ENCODE measurements at regions not wholly inside any gene's neighbourhood (a gene's known extent, or its start where the extent isn't known, plus 50 kb on each side); places are given as distances from the start of the nearest gene placed in this dataset.
"Not testable (repeated sequence)": the region's sequence is repeated elsewhere in the genome, so short reads cannot be mapped to it uniquely, and the experiment has no call there.

- Histone ChIP-seq H3K27me3 (replicated peaks; ENCODE audit: control insufficient read depth, insufficient read depth, low read length, poor library complexity, severe bottlenecking) (no peaks in the 10 kb centered on the region), H3K4me3 (ENCODE audit: insufficient read depth, low read depth, low read length, poor library complexity, severe bottlenecking) (no peak overlapping the region), H3K4me1 (ENCODE audit: control insufficient read depth, insufficient read depth, low read length, poor library complexity, severe bottlenecking) (peaks cover 5% of the 10 kb centered on the region), H3K27ac (ENCODE audit: insufficient read depth, low read length, poor library complexity, severe bottlenecking) (no peak overlapping the region), H3K36me3 (ENCODE audit: control insufficient read depth, insufficient read depth, low read length) (no peaks in the 10 kb centered on the region), H3K9me3 (ENCODE audit: control insufficient read depth, low read length) (no peaks in the 10 kb centered on the region)
- DNase-seq: no peak
Observed at GRCh38 chr13:50529154-50529882, 314.2 kb downstream of the DLEU7 start.

- no peaks in the 10 kb centered on the region for H3K27me3 ChIP-seq (replicated peaks; ENCODE audit: control insufficient read depth, insufficient read depth, low read length, poor library complexity, severe bottlenecking)
- H3K9me3 ChIP-seq (ENCODE audit: control insufficient read depth, low read length): peaks cover 9% of the 10 kb centered on the region
- peaks cover 5% of the 10 kb centered on the region for H3K4me1 ChIP-seq (ENCODE audit: control insufficient read depth, insufficient read depth, low read length, poor library complexity, severe bottlenecking)
- H3K27ac ChIP-seq (ENCODE audit: insufficient read depth, low read length, poor library complexity, severe bottlenecking): no peak overlapping the region
- no peak overlapping the region for H3K4me3 ChIP-seq (ENCODE audit: insufficient read depth, low read depth, low read length, poor library complexity, severe bottlenecking)
- H3K36me3 ChIP-seq (ENCODE audit: control insufficient read depth, insufficient read depth, low read length): no peaks in the 10 kb centered on the region
- DNase-seq: no peak
Observed at GRCh38 chr13:50531917-50532899, 311.3 kb downstream of the DLEU7 start.

GRCh38 chr13:50535050-50535449 is 308.4 kb downstream of the DLEU7 start:
- DNase-seq: no peak
- Histone ChIP-seq H3K4me3 (ENCODE audit: insufficient read depth, low read depth, low read length, poor library complexity, severe bottlenecking) (no peak overlapping the region), H3K4me1 (ENCODE audit: control insufficient read depth, insufficient read depth, low read length, poor library complexity, severe bottlenecking) (no peaks in the 10 kb centered on the region), H3K27me3 (replicated peaks; ENCODE audit: control insufficient read depth, insufficient read depth, low read length, poor library complexity, severe bottlenecking) (no peaks in the 10 kb centered on the region), H3K36me3 (ENCODE audit: control insufficient read depth, insufficient read depth, low read length) (no peaks in the 10 kb centered on the region), H3K9me3 (ENCODE audit: control insufficient read depth, low read length) (peaks cover 9% of the 10 kb centered on the region), H3K27ac (ENCODE audit: insufficient read depth, low read length, poor library complexity, severe bottlenecking) (no peak overlapping the region)

GRCh38 chr13:50537029-50537428 is 306.5 kb downstream of the DLEU7 start:
- no peaks in the 10 kb centered on the region for H3K4me1 ChIP-seq (ENCODE audit: control insufficient read depth, insufficient read depth, low read length, poor library complexity, severe bottlenecking)
- no peak overlapping the region for H3K27ac ChIP-seq (ENCODE audit: insufficient read depth, low read length, poor library complexity, severe bottlenecking)
- H3K9me3 ChIP-seq (ENCODE audit: control insufficient read depth, low read length): peaks cover 9% of the 10 kb centered on the region
- H3K4me3 ChIP-seq (ENCODE audit: insufficient read depth, low read depth, low read length, poor library complexity, severe bottlenecking): no peak overlapping the region
- no peaks in the 10 kb centered on the region for H3K27me3 ChIP-seq (replicated peaks; ENCODE audit: control insufficient read depth, insufficient read depth, low read length, poor library complexity, severe bottlenecking)
- no peaks in the 10 kb centered on the region for H3K36me3 ChIP-seq (ENCODE audit: control insufficient read depth, insufficient read depth, low read length)
- no peak for DNase-seq

GRCh38 chr13:50539791-50540530 is 303.5 kb downstream of the DLEU7 start:
- Histone ChIP-seq H3K27me3 (replicated peaks; ENCODE audit: control insufficient read depth, insufficient read depth, low read length, poor library complexity, severe bottlenecking) (no peaks in the 10 kb centered on the region), H3K27ac (ENCODE audit: insufficient read depth, low read length, poor library complexity, severe bottlenecking) (no peak overlapping the region), H3K9me3 (ENCODE audit: control insufficient read depth, low read length) (peaks cover 9% of the 10 kb centered on the region), H3K4me3 (ENCODE audit: insufficient read depth, low read depth, low read length, poor library complexity, severe bottlenecking) (no peak overlapping the region), H3K36me3 (ENCODE audit: control insufficient read depth, insufficient read depth, low read length) (no peaks in the 10 kb centered on the region), H3K4me1 (ENCODE audit: control insufficient read depth, insufficient read depth, low read length, poor library complexity, severe bottlenecking) (no peaks in the 10 kb centered on the region)
- DNase-seq: no peak

GRCh38 chr13:50543141-50543540 is 300.4 kb downstream of the DLEU7 start:
- DNase-seq: no peak
- H3K9me3 ChIP-seq (ENCODE audit: control insufficient read depth, low read length): no peaks in the 10 kb centered on the region
- no peaks in the 10 kb centered on the region for H3K36me3 ChIP-seq (ENCODE audit: control insufficient read depth, insufficient read depth, low read length)
- H3K4me3 ChIP-seq (ENCODE audit: insufficient read depth, low read depth, low read length, poor library complexity, severe bottlenecking): no peak overlapping the region
- H3K27me3 ChIP-seq (replicated peaks; ENCODE audit: control insufficient read depth, insufficient read depth, low read length, poor library complexity, severe bottlenecking): no peaks in the 10 kb centered on the region
- no peak overlapping the region for H3K27ac ChIP-seq (ENCODE audit: insufficient read depth, low read length, poor library complexity, severe bottlenecking)
- no peaks in the 10 kb centered on the region for H3K4me1 ChIP-seq (ENCODE audit: control insufficient read depth, insufficient read depth, low read length, poor library complexity, severe bottlenecking)

- H3K9me3 ChIP-seq (ENCODE audit: control insufficient read depth, low read length): no peaks in the 10 kb centered on the region
- no peak overlapping the region for H3K4me3 ChIP-seq (ENCODE audit: insufficient read depth, low read depth, low read length, poor library complexity, severe bottlenecking)
- no peaks in the 10 kb centered on the region for H3K36me3 ChIP-seq (ENCODE audit: control insufficient read depth, insufficient read depth, low read length)
- no peak overlapping the region for H3K27ac ChIP-seq (ENCODE audit: insufficient read depth, low read length, poor library complexity, severe bottlenecking)
- no peaks in the 10 kb centered on the region for H3K4me1 ChIP-seq (ENCODE audit: control insufficient read depth, insufficient read depth, low read length, poor library complexity, severe bottlenecking)
- no peaks in the 10 kb centered on the region for H3K27me3 ChIP-seq (replicated peaks; ENCODE audit: control insufficient read depth, insufficient read depth, low read length, poor library complexity, severe bottlenecking)
- no peak for DNase-seq
Observed at GRCh38 chr13:50543782-50544181, 299.7 kb downstream of the DLEU7 start.

GRCh38 chr13:50544211-50544610 is 299.3 kb downstream of the DLEU7 start:
- no peaks in the 10 kb centered on the region for H3K27me3 ChIP-seq (replicated peaks; ENCODE audit: control insufficient read depth, insufficient read depth, low read length, poor library complexity, severe bottlenecking)
- no peak overlapping the region for H3K4me3 ChIP-seq (ENCODE audit: insufficient read depth, low read depth, low read length, poor library complexity, severe bottlenecking)
- H3K4me1 ChIP-seq (ENCODE audit: control insufficient read depth, insufficient read depth, low read length, poor library complexity, severe bottlenecking): no peaks in the 10 kb centered on the region
- no peak overlapping the region for H3K27ac ChIP-seq (ENCODE audit: insufficient read depth, low read length, poor library complexity, severe bottlenecking)
- H3K36me3 ChIP-seq (ENCODE audit: control insufficient read depth, insufficient read depth, low read length): no peaks in the 10 kb centered on the region
- no peak for DNase-seq
- H3K9me3 ChIP-seq (ENCODE audit: control insufficient read depth, low read length): no peaks in the 10 kb centered on the region

- H3K36me3 ChIP-seq (ENCODE audit: control insufficient read depth, insufficient read depth, low read length); H3K27ac ChIP-seq (ENCODE audit: insufficient read depth, low read length, poor library complexity, severe bottlenecking); H3K27me3 ChIP-seq (replicated peaks; ENCODE audit: control insufficient read depth, insufficient read depth, low read length, poor library complexity, severe bottlenecking); H3K4me3 ChIP-seq (ENCODE audit: insufficient read depth, low read depth, low read length, poor library complexity, severe bottlenecking); H3K9me3 ChIP-seq (ENCODE audit: control insufficient read depth, low read length); H3K4me1 ChIP-seq (ENCODE audit: control insufficient read depth, insufficient read depth, low read length, poor library complexity, severe bottlenecking); DNase-seq: not testable (repeated sequence)
Observed at GRCh38 chr13:50547175-50547574, 296.3 kb downstream of the DLEU7 start.

Measured in effector memory CD4-positive, alpha-beta T cell (primary cell).